HG03108 (cell line): ENCODE measurements at regions not wholly inside any gene's neighbourhood (a gene's known extent, or its start where the extent isn't known, plus 50 kb on each side); places are given as distances from the start of the nearest gene placed in this dataset.

Source experiments
- ATAC-seq: cut with Tn5 transposase; IDR thresholded peaks from one replicate; pipeline ENCODE4 v1.9.1; 2021; ENCODE audit warnings: moderate library complexity; ENCODE audit not compliant: unreplicated experiment

DNA sequence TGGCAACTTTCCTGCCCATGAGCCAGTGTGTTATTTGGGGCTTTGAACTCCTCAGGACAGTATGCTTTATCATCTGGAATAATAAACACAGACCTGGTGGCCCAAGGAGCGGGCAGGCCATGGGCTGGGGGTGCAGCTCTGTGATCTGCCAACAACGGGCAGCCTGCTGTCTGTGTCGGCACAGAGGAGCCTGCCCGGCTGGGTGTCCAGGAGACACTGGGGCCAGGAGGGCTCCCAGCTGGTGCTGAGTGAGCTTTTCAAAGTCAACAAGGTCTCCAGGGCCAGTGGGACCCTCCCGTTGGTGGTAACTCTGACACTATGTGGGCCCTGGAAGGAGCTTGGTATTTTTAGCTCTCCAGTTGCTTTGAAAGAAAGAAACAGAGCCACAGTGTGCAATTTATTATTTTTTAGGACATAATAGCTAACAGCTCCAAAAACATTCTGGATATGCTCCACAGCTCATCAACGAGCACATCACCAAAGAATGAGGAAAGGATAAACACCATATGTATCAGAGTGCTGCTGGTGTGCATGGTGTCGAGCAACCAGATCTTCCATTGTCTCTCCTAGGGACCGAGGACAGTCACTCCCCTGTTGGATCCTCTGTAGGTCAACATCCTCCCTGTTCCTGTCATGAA, 488.7 kb upstream of the USP24 start:
- no peak for ATAC-seq

DNA sequence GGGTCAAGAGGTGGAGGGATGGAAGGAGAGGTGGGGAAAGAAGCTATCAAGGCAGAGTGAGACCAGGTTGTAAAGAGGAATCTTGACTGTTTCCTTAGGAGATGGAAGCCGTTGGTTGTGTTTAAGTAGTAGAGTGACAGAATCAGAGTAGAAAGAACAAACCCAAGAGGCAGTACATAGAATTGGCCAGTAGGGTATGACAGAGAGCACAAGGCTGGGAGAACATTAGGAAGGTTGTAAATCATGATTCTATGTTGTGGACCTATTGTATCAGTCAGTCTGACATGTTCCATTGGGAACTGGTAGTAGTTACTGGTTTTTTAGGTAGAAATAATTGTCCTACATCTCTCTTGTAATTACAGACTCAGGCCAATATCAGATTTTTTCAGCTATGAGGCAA, 486.9 kb upstream of the USP24 start:
- no peak for ATAC-seq

DNA sequence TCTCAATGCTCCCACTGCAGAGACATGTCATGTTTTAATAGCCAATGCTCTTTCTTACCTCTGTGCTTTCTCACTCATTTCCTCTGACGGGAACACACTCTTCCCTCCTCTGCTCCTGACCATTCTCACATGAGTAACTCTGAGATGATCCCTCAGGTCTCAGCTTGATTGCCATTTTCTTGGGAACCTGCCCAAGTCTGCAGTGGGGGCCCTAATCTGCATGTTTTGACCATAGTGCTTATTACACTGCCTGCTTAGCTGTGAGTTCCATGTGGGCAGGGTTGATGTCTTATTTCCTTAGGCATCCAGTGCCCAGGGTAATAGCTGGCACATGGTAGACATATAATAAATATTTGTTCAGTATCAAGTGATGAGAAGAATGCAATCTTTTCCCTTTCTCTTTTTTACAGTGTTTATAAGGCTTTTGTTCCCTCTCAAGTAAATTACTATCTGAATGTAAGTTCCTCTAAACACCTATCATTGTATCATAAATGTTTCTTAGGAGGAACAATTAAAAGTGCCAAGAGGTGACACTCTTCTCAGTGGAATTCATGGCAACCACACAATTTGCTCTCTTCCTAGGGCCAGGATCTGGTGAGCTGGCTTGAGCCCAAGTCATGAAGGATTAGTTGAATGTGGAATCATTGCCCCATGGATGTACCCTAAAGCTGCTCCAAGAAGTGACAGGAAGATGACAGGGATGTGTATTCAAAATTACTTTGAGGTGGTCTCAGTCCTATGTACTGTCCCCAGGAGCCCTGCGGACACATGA, 485.4 kb upstream of the USP24 start:
- no peak for ATAC-seq

DNA sequence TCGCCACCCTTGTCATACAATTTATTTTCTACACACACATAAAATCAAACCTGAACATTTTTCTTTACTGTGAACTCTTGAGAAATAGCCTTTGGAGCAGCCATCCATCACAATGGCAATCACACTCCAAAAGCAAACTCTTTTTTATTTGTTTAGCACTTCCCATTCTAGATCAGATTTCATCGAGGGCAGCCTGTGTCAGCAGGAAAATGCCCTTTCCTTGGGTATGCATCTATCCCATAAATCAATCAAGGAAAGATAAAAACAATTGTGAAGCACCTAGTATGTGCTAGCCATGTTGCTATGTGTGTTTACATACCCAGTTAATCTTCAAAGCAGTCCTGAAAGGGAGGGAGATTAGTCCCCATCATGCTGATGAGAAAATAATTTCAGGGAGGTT, 484.1 kb upstream of the USP24 start:
- ATAC-seq: no peak

DNA sequence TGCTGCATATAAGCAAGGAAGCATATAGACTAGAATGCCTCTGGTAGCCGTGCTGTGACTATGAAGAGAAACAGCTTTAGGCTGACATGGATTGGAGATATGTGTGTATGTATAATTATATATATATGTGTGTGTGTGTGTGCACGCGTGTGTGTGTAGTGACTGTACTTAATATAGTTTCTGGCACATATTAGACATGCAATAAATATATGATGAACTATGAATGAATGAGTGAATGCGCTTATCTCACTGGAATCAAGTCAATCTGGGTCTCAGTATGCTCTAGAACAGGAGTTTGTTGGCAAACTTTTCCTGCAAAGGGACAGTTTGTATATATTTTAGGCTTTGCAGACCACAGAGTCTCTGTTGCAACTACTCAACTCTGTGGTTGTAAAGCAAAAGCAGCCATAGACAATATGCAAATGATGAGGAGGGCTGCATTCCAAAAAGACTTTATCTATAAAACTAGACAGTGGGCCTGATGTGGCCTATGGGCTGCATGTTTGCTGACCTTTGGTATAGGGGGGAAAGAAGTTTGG, 482.9 kb upstream of the USP24 start:
- no peak for ATAC-seq

DNA sequence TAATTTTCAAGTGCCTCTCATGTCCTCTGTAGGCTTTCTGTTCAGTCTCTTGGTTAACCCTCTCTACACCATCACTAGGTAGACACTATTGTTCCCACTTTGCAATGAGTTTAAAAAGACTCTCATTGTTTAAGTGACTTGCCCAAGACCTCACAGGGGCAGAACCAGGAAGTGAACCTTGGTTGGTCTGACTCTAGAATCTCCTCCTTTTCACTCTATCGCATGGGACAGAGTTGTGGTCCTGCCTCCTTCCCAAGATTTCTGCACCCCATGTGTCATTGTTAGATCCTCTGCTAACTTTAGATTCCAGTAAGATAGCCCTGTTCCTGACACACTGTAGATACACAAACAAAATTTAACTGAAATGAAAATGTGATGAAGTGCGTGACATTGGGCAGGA, 481.7 kb upstream of the USP24 start:
- ATAC-seq: no peak

DNA sequence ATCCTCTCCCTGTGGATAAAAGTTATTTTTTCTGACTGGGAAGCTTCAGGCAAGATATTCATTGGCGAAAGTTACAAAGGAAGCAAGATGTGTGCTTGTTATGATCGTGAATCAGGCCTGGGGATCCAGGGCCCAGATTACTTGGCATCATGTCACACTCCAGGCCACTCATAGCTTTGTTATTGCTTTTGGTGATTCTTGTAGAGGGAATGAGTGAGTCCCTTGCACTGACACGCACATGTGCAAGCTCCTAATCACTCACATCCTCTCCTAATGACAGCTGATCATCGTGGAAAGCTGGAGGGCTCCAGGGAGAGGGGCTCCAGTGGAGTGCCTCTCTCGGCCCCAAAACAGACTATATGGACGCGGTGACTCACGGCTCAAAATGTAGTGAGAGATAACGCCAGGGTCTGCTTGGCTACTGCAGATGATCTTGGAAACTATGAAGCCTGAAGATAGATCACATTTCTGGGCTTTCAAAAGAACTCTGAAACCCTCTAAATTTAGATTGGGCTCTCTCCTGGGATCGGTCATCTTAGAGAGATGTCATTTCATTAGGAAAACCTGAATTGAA, 481.1 kb upstream of the USP24 start:
- ATAC-seq: no peak

DNA sequence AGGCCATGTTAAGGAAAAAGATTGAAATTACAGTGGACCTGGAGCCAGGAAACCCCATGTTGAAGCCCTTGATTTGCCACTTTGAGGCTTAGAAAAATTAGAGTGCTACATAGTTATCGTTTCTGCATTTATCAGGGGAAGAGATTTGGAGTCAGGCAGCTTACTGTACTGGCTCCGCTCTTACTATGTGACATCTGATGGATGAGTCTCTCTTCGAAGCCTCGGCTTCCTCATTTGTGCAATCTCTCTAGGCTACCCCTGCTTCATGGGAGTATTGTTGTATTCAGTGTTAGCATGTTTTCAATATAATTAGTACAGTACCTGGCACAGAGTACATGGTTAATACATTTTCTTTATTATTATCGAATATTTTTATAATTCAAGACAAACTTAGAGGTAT, 480.4 kb upstream of the USP24 start:
- no peak for ATAC-seq

DNA sequence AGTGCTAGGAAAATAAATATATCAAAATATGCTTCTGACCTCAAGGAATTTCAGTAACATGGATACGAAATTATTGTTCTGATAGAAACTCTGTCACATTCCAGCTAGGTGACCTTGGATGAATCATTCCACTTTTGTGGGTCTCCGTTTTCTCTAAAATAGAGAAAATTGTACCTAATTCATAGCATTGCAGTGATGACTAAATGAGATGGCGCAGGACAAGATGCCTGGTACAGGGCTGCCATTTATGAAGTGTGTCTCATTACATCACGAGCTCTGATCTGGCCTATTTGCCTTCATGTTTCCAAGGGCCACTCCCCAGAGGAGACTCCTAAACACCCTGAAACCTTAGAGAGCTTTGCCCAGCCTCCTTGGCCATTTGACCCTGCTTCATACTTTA, 480.0 kb upstream of the USP24 start:
- no peak for ATAC-seq

DNA sequence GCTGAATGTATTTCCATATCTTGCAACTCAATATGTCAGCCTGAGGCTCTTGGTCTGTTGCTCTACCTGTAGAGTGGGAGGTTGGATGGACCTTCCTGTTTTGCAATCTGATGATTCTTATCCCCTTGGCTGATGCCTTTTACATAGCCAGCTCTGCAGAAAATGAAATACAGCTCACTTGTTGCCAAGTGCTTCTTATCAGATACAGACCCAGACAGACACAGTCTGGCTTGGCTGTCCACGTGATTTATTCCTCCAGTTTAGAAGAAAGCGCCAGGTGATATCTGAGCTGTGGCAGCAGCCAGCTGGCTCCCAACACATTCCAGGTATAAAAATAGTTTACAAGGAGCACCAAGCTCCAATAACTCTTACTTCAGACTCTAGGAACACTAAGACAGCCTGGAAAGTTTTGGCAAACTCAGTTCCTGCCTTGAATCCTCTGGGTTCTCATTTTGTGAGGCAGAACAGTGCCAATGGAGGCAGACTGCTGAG, 479.2 kb upstream of the USP24 start:
- no peak for ATAC-seq

DNA sequence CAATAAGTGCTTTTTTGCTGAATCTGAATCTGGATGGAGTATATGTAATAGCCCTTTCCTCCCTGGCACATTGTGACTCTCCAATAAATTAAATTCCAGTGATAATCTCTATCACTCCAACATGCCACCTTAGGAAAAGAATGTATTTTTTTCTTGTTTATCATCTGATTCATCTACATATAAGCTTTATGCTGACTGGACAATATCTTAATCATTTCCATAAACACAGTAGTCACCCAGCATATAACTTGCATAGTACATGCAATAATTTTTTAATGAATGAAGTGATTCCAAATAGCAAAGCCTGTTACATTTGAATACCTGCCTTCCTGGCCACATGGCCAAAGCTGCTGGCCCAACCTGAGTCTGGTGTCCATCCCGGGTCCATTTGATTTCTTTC, 477.6 kb upstream of the USP24 start:
- no peak for ATAC-seq

DNA sequence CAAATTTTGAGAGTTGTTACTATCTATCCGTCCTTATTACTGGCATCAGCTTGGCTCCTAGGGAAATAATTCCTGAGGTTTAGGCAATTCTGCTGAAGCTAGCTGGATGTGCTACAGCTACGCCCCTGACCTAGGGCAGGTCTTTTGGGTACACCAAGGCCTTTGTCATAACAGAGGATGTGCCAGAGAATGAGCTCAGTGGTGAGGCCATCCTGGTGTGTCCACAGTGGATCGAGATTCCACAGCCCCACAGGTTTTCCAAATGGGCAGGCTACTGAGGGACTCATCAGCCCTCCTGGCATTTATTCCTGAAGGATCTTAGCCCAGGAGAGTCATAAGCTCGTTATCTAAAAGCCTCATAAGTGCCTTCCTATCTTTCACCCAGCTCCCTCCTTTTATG, 475.2 kb upstream of the USP24 start:
- ATAC-seq: no peak

DNA sequence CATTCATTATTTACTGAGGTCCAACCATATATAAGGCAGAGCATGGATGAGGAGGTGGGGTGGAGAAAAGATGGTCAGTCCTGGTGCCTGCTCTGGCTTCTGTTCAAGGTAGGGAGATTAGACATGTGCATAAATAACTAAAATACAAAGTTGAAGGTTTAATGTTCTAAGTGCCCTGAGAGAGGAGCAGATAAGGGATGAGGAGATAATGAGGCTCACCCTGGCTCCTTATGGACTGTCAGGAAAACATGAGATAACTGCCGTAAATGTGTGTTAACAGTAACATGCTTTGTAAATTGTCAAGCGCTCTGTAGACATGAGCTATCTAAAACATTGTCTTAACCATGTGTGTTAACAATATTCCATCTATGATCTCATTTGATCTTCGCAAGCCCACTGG, 474.6 kb upstream of the USP24 start:
- no peak for ATAC-seq

DNA sequence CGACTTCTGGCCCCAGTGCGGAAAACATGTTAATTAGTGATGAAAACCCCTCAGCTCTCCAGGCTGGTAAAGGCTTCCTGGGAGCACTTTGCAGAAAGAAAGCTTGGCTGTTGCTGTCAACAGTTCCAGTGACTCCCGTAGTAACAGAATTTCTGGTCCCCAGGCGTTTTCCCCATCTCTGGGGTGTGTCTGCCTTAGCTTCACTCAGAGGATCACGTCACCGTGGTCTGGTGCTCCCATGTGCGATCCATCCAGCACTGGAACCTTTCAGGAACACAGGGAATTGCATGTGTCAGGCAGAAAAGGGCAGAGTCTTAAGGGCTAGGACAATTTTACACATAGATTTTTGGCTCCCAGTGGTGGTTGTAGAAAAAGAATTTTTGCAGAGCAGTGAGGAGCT, 470.4 kb upstream of the USP24 start:
- ATAC-seq: no peak

DNA sequence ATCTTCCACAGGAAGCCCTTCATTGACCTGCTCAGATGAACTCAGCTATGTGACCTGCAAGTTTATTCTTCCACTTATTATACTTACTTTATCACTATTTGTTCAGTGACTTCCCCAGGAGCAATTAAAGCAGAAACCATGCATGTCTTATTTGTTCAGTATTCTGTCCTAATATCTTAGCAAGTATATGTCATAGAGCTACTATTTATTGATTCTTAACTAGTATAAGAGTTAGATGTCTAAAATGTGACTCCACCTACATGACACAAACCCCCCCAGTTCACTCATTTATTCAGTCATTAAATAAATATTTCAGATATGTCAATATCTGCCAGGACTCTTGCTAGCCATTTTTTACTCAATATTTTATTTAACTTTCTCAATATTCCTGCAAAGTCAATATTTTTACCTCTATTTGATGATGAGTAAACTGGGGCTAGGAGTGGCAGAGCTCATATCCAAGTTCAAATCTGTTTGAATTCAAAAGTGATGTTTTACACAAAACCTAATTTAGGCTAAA, 469.0 kb upstream of the USP24 start:
- ATAC-seq: no peak

DNA sequence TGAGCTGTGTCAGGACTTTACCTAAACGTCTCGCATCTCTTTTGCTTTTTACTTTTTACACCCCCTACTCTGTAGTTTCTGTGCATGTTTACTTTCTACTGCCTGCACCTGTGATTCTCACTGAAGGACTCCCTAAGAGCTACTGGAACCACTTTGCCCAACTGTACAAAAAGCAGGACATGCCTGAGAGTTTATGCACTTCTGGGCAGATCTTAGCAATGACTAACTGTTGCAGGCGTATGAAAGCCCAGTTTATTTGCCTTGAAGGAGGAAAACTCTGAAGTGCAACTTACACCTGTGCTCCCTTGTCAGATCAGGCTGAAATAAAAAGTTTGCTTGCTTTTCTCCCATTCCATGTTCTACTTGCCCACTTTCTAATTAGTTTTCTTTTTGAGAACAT, 467.0 kb upstream of the USP24 start:
- no peak for ATAC-seq

DNA sequence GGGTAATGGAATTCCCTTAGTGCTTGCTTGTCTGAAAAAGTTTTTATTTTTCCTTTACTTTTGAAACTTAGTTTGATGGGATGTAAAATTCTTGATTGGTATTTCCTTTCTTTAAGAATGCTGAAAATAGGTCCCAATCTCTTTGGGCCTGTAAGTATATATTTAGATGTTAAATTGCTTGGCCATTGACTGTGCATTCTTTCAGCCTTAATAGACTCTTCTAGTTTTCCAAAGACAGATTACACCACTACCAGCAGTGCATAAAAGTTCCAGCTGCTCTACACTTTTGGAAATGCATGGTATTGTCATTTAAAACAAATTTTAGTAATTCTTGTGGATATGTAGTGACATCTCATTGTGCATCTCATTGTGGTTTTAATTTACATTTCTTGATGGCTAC, 464.8 kb upstream of the USP24 start:
- no peak for ATAC-seq

DNA sequence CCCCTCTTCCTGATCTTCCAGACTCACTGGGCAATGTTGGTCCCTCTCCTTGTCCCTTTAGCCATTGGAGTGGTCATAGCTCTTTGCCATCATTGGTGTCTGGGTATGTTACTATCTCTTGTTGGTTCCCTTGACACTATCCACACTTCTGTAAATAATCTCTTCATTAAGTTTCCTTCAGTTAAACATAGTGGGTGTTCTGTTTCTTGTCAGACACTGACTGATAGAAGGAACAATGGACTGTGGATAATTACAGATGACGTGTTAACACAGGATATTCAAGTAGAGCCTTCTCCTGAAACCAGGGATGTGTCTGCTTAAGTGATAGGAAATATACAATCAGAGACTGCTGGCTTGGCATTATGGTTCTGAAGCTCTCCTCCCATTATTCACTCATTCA, 458.3 kb upstream of the USP24 start:
- no peak for ATAC-seq

DNA sequence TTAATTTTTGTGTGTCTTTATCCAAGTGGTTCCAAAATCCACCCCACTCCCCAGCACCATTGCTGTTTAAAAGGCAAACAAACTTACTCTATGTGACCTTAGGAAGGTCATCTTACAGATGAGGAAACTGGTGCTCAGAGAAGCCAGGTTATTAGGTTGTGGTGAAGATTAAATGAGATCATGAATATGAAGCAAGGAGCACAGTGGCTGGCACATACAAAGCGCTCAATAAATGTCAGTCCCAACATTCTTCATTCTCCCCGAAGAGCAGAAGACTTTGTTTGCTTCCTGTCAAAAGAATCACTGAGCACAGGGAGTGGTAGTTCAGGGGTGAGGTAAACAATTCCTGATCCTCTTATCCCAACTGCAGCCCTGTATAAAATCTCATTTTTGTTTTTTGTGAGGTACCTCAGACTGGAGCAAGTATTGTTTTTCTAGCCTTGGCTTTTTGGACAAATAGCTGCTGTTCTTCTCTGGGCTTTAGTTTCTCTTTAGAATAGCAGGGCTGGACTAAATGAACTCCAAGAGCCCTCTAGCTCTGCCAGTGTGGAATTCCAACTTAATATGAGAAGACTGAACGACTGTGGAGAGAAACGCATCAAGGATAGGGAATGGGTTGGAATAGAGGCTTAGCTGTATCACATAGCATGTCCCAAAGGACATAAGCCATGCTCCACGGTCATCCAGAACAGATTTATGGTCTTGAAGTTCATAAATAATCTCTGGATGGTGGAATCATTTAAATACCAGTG, 455.3 kb upstream of the USP24 start:
- ATAC-seq: no peak

DNA sequence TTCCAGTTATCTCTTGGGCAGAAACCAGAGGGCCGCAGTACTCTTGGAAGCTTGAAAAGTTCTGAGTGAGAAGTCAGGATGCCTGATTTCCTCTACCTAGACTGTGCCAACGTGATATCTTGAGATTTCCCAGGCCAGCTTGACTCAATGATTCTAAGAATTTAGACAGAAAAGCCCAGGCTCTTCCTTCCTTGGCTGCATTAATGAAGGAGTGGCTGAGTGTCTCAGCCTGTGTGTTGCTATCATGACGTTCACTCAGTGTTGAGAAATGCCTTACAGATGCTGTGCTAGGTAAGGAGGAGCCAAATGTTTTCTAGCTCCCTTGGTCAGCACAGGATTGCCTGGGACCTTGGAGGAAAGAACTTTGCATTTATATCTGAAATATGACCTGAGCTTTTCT, 454.1 kb upstream of the USP24 start:
- no peak for ATAC-seq

DNA sequence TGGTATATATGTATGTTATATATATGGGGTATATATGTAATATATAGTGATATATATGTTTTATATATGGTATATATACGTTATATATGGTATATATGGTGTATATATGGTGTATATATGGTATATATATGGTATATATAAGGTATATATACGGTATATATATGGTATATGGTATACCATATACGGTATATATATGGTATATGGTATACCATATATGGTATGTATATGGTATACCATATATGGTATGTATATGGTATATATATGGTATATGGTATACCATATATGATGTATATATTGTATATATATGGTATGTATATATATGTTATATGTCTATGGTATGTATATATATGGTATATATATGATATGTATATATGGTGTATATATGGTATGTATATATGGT, 447.7 kb upstream of the USP24 start:
- ATAC-seq: no peak
